ENCODE measurements at regions not wholly inside any gene's neighbourhood (a gene's known extent, or its start where the extent isn't known, plus 50 kb on each side); places are given as distances from the start of the nearest gene placed in this dataset.

- no peak for DNase-seq (ENCODE audit: low spot score)
Observed at GRCh38 chr1:2933431-2934155, 87.7 kb upstream of the ACTRT2 start.

GRCh38 chr1:2934156-2934540 lies 87.1 kb upstream of the ACTRT2 start:
- no peak for DNase-seq (ENCODE audit: low spot score)

DNA sequence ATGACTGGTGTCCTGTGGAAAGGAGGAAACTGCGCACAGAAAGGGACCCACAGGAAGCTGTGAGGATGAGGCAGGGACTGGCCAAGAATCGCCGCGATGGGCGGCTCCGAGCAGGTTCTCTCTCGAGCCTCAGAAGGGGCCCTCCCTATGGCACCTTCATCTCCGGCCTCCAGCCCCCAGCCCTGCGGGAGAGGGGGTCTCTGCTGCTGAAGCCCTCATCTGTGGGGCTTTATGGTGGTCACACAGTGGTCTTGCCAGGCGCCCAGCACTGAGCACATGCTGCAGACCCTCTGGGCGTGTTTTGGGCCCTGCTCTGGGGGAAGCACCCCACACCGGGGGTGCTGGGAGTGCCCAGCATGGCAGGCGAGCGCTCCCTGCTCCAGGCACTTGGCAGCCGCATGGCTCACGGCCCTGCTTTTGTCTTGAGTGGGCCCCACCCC lies 86.6 kb upstream of the ACTRT2 start:
- DNase-seq (ENCODE audit: low spot score) = no peak

DNA sequence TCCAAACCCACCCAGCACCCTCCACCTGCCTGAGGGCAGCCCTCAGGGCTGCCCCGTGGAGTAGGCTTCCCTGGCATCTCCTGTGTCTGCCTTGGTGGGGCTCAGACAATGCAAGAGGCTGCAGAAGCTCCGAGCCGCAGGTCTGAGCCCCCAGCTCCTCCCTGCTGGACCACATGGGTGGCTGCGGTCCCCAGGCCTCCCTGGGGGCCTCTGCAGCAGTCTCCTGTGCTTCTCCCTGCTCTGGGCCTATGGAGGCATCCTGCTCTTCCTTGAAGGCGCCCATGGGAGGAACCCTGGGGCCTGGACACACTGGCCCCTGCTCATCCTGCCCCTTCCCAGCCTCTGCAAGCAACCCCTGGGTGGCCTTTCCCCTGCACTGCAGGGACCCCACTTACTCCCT lies 86.1 kb upstream of the ACTRT2 start:
- DNase-seq (ENCODE audit: low spot score) = no peak

- no peak for DNase-seq (ENCODE audit: low spot score)
Observed at GRCh38 chr1:2935751-2936390, 85.4 kb upstream of the ACTRT2 start.

- no peak for DNase-seq (ENCODE audit: low spot score)
Observed at GRCh38 chr1:2936559-2937515, 84.4 kb upstream of the ACTRT2 start.

DNA sequence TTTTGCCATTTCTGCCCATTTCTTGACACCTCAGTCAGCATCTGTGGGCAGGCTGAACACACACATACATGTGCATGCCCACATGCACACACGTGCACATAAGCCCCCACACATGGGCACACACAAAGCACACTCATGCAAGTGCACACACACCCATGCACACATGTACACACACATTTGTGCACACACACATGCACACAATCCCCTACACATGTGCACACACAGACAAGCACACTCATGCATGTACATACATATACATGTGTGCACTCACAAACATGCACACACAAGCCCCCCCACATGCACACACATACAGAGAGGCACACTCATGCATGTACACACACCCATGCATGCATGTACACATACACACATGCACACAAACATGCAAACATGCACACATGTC lies 83.5 kb upstream of the ACTRT2 start:
- DNase-seq (ENCODE audit: low spot score) = no peak

- no peak for DNase-seq (ENCODE audit: low spot score)
Observed at GRCh38 chr1:2939041-2939552, 82.2 kb upstream of the ACTRT2 start.

GRCh38 chr1:2940178-2940577 lies 81.1 kb upstream of the ACTRT2 start:
- no peak for DNase-seq (ENCODE audit: low spot score)

DNA sequence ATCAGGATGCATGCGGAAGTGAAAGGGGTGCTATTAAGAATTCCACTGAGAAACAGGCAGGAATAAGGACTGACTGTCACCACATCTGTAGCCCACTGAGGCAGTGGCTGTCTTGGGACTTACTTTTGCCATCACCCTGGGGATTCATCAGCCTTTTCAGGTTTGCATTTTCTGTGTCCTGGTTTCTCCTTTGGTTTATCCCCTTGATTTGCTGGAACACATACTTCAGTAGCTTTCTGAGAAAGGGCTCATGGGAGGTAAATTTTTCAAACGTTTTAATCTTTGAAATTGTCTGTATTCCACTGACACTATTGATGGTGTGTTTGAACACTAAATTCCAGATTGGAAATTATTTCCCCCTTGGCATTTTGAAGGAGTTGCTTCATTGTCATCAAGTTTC lies 80.2 kb upstream of the ACTRT2 start:
- no peak for DNase-seq (ENCODE audit: low spot score)

- no peak for DNase-seq (ENCODE audit: low spot score)
Observed at GRCh38 chr1:2941907-2942306, 79.4 kb upstream of the ACTRT2 start.

- DNase-seq (ENCODE audit: low spot score) = no peak
Observed at GRCh38 chr1:2942410-2942809, 78.9 kb upstream of the ACTRT2 start.

DNA sequence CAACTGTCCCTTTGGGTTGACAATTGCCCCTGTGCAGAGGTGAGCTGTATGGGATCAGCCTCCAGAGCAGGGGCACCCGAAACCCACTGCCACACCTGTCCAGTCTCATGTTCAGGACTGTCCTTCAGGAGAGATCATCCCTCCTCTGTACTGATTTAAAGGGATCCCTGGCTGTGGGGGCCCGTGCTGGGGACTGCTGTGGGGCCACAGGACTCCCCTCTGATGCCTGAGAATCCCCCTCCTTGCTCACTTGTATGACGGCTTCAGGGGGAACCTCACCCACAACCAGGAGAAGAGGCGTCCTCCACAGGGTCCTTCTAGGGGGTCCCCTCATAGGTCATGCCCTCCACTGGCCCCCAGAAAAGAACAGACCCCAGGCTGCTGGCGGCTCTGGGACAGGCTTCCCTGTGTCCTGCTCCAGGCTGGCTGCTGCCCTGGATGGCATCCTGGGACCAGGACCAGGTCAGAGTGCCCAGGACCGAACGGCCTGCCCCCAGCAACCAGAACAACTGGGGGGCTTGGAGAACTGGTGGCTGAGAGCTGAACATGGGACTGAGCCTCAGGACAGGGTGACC lies 77.5 kb upstream of the ACTRT2 start:
- no peak for DNase-seq (ENCODE audit: low spot score)

- DNase-seq (ENCODE audit: low spot score) = no peak
Observed at GRCh38 chr1:2944705-2945104, 76.6 kb upstream of the ACTRT2 start.

GRCh38 chr1:2945821-2946231 lies 75.4 kb upstream of the ACTRT2 start:
- DNase-seq (ENCODE audit: low spot score) = no peak

DNA sequence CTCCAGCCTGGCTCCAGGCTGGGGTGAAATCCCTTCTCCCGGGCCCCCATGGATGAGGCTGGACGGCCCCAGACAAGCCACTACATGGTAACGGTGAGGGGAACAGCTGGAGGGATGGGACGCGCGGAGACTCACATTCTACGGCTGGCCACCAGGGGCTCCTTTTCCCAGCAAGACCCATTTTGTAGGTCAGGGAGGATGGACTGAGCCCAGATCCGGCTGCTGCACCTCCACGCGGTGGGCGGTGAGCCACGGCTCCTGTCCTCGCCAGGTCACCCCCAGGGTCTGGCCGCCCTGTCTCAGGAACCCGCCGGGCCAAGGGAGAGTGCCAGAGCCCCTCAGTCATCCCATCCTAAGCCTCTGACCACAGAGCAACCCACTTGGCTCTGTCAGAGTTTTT lies 75.0 kb upstream of the ACTRT2 start:
- no peak for DNase-seq (ENCODE audit: low spot score)

- no peak for DNase-seq (ENCODE audit: low spot score)
Observed at GRCh38 chr1:2946999-2947690, 74.1 kb upstream of the ACTRT2 start.

DNA sequence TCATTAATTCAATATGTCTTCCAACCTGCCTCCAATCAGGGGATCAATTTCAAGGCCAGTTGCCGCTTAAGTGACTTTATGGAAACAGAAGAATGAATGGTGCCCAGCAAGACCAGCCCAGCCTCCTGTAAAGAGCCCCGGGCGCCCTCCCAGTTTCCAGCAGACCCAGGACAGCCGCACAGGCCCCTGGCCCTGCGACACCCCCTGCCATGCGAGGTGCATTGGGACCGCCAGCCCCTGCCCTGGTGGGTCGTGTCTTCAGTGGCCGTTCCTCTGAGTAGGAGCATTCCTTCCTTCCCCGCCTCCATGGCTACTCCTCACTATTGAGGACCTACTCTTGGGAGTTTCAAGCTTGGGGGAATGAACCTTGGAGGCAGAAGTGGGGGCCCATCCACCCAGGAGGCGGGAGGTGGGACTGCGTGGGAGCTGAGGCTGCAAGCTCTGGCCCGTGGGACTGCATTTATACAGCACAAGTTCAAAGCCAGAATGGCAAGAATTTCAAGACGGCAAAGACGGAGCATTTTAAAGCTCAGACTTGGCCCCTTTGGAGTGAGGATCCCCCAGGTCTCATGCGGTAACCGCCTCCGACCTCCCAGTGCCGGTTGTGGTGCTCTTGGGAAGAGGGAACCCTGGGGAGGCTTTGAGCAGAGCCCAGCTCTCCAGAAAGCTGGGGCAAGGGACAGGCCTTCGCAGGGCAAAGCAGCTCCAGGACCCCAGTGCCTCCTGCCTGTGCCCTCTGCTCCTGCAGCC lies 73.1 kb upstream of the ACTRT2 start:
- DNase-seq (ENCODE audit: low spot score) = no peak

DNA sequence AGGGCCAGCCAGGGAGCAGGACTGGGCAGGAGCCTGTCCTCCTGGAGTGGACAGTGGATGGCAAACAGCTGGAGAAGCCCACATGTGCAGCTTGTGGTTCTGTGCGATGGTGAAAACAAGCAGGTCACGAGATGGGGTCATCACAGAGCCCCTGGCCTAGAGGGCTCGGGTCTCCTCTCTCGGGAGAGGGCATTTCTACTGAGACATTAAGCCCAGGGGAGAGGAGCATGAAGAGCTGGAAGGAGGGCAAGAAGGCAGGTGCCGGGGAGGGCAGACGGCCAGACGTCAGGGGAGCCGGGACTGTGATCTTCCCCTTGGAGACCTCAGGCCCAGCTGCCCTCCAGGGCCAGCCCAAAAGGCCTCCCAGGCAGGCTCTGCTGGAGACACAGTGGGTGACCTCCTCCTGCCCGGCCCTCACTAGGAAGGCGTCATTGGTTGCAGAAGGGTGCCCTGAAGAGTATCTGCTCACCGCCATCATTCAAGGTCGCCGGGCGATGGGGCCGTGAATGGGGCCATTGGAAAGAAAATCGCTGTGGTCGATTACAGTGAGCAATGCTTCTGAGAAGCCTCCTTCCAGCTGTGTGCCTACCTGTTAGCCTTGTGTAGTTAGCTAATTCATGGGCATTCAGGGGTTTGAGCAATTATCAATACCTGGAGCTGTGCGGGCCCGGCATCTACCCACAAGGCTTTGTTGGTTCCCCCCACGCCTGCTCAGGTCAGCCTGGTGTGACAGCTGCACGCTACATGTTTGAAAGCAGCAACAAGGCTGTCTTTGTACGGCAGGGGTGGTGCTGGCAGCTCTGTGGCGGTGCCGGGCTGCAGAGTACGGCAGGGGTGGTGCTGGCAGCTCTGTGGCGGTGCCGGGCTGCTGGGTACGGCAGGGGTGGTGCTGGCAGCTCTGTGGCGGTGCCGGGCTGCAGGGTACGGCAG lies 72.3 kb upstream of the ACTRT2 start:
- DNase-seq (ENCODE audit: low spot score) = no peak
